Muscle of arm (tissue), 1 donor: ENCODE measurements at regions not wholly inside any gene's neighbourhood (a gene's known extent, or its start where the extent isn't known, plus 50 kb on each side); places are given as distances from the start of the nearest gene placed in this dataset.
"Not testable (repeated sequence)": the region's sequence is repeated elsewhere in the genome, so short reads cannot be mapped to it uniquely, and the experiment has no call there.

Experiments
- DNase-seq: peaks from one replicate; pipeline ENCODE4 v3.0.0-alpha.2; 2013

GRCh38 chrX:149420566-149420965 is 84.5 kb downstream of the IDS start:
- not testable (repeated sequence) for DNase-seq

GRCh38 chrX:149398027-149398426 is 107.1 kb downstream of the IDS start:
- DNase-seq, result no peak

- DNase-seq, result no peak
Observed at GRCh38 chrX:149392921-149393320, 112.2 kb downstream of the IDS start.

GRCh38 chrX:149383852-149384251 is 121.3 kb downstream of the IDS start:
- no peak for DNase-seq

- no peak for DNase-seq
Observed at GRCh38 chrX:149374751-149375150, 130.4 kb downstream of the IDS start.

GRCh38 chrX:149372866-149373265 is 132.2 kb downstream of the IDS start:
- DNase-seq, result no peak

- DNase-seq, result no peak
Observed at GRCh38 chrX:149371986-149372385, 133.1 kb downstream of the IDS start.

- no peak for DNase-seq
Observed at GRCh38 chrX:149370097-149370496, 135.0 kb downstream of the IDS start.

- DNase-seq, result no peak
Observed at GRCh38 chrX:149365552-149365951, 139.6 kb downstream of the IDS start.

- no peak for DNase-seq
Observed at GRCh38 chrX:149365061-149365460, 140.0 kb downstream of the IDS start.

GRCh38 chrX:149363965-149364364 is 141.1 kb downstream of the IDS start:
- no peak for DNase-seq

- no peak for DNase-seq
Observed at GRCh38 chrX:149346306-149346705, 158.8 kb downstream of the IDS start.

- no peak for DNase-seq
Observed at GRCh38 chrX:149322316-149322715, 182.8 kb downstream of the IDS start.

GRCh38 chrX:149313871-149314371 is 191.2 kb downstream of the IDS start:
- DNase-seq, result peak; percentile 35

GRCh38 chrX:149312988-149313387 is 192.1 kb downstream of the IDS start:
- DNase-seq, result no peak

GRCh38 chrX:149312097-149312496 is 193.0 kb downstream of the IDS start:
- no peak for DNase-seq

- no peak for DNase-seq
Observed at GRCh38 chrX:149302705-149303104, 202.4 kb downstream of the IDS start.

GRCh38 chrX:149298111-149298510 is 207.0 kb downstream of the IDS start:
- no peak for DNase-seq

GRCh38 chrX:149296092-149296491 is 209.0 kb downstream of the IDS start:
- no peak for DNase-seq

- DNase-seq, result peak; percentile 49
Observed at GRCh38 chrX:149286940-149287349, 218.2 kb downstream of the IDS start.

- no peak for DNase-seq
Observed at GRCh38 chrX:149284616-149285015, 220.5 kb downstream of the IDS start.

- DNase-seq, result no peak
Observed at GRCh38 chrX:149283853-149284252, 221.3 kb downstream of the IDS start.

GRCh38 chrX:149282909-149283308 is 222.2 kb downstream of the IDS start:
- no peak for DNase-seq

- DNase-seq, result no peak
Observed at GRCh38 chrX:149280011-149280410, 225.1 kb downstream of the IDS start.

- no peak for DNase-seq
Observed at GRCh38 chrX:149275836-149276235, 229.3 kb downstream of the IDS start.
